PFSK-1 (cell line): ENCODE measurements at regions not wholly inside any gene's neighbourhood (a gene's known extent, or its start where the extent isn't known, plus 50 kb on each side); places are given as distances from the start of the nearest gene placed in this dataset.

Experiments used
- POLR2AphosphoS5 ChIP-seq: IDR thresholded peaks from 2 replicates; pipeline ENCODE4 v1.6.1; 2012; ENCODE audit warnings: low read depth, mild to moderate bottlenecking, control low read depth, low read length, moderate library complexity
- SIN3A ChIP-seq: IDR thresholded peaks from 2 replicates; pipeline ENCODE4 v1.6.1; 2012; ENCODE audit warnings: mild to moderate bottlenecking, low read length, moderate library complexity, borderline replicate concordance; ENCODE audit not compliant: insufficient read depth
- TAF1 ChIP-seq: IDR thresholded peaks from 2 replicates; pipeline ENCODE4 v1.6.1; 2012; ENCODE audit warnings: low read length, control low read depth, borderline replicate concordance; ENCODE audit not compliant: insufficient read depth

DNA sequence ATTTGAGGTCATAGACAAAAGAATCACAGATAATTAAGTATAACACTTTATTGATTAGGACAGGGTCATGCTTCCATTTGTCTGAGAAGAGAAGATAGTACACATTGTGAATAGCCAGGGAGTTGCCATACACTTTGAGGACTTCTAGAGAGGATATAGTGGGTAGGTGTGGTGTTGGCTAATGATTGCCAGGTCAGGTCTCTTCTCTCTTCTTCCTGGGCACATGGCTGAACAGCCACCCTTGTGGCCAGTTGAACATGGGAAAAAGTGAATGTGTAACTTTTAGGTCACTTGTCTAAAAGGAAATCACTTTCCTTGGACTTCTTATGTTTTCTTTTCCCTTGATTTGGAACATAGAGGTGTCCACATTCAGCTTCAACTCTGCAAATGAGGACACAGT, 772.1 kb upstream of the MAP3K7 start:
- TF ChIP-seq TAF1 (no peak), POLR2AphosphoS5 (no peak), SIN3A (no peak)
